ENCODE measurements at regions not wholly inside any gene's neighbourhood (a gene's known extent, or its start where the extent isn't known, plus 50 kb on each side); places are given as distances from the start of the nearest gene placed in this dataset.

GRCh38 chr16:55384288-55385247, 60.6 kb downstream of the IRX6 start (continued):
- TF ChIP-seq, protein P1, sequence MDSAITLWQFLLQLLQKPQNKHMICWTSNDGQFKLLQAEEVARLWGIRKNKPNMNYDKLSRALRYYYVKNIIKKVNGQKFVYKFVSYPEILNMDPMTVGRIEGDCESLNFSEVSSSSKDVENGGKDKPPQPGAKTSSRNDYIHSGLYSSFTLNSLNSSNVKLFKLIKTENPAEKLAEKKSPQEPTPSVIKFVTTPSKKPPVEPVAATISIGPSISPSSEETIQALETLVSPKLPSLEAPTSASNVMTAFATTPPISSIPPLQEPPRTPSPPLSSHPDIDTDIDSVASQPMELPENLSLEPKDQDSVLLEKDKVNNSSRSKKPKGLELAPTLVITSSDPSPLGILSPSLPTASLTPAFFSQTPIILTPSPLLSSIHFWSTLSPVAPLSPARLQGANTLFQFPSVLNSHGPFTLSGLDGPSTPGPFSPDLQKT (IDR thresholded peaks at IDR 0.05; ENCODE audit: borderline replicate concordance, low read depth, low read length), result no peak
- TF ChIP-seq, protein P2, sequence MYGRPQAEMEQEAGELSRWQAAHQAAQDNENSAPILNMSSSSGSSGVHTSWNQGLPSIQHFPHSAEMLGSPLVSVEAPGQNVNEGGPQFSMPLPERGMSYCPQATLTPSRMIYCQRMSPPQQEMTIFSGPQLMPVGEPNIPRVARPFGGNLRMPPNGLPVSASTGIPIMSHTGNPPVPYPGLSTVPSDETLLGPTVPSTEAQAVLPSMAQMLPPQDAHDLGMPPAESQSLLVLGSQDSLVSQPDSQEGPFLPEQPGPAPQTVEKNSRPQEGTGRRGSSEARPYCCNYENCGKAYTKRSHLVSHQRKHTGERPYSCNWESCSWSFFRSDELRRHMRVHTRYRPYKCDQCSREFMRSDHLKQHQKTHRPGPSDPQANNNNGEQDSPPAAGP (tag by site-specific recombination; IDR thresholded peaks at IDR 0.05), result no peak
- TF ChIP-seq ZNF214 (tag by site-specific recombination; IDR thresholded peaks at IDR 0.05; ENCODE audit: borderline replicate concordance), result no peak
- TF ChIP-seq, protein P3, sequence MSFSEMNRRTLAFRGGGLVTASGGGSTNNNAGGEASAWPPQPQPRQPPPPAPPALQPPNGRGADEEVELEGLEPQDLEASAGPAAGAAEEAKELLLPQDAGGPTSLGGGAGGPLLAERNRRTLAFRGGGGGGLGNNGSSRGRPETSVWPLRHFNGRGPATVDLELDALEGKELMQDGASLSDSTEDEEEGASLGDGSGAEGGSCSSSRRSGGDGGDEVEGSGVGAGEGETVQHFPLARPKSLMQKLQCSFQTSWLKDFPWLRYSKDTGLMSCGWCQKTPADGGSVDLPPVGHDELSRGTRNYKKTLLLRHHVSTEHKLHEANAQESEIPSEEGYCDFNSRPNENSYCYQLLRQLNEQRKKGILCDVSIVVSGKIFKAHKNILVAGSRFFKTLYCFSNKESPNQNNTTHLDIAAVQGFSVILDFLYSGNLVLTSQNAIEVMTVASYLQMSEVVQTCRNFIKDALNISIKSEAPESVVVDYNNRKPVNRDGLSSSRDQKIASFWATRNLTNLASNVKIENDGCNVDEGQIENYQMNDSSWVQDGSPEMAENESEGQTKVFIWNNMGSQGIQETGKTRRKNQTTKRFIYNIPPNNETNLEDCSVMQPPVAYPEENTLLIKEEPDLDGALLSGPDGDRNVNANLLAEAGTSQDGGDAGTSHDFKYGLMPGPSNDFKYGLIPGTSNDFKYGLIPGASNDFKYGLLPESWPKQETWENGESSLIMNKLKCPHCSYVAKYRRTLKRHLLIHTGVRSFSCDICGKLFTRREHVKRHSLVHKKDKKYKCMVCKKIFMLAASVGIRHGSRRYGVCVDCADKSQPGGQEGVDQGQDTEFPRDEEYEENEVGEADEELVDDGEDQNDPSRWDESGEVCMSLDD (tag by site-specific recombination; IDR thresholded peaks at IDR 0.05), result no peak
- no peak for TF ChIP-seq HOXC10 (CRISPR knock-in tag; IDR thresholded peaks at IDR 0.05)
- no peak for TF ChIP-seq KLF7 (tag by site-specific recombination; IDR thresholded peaks at IDR 0.05; ENCODE audit: borderline replicate concordance)

DNA sequence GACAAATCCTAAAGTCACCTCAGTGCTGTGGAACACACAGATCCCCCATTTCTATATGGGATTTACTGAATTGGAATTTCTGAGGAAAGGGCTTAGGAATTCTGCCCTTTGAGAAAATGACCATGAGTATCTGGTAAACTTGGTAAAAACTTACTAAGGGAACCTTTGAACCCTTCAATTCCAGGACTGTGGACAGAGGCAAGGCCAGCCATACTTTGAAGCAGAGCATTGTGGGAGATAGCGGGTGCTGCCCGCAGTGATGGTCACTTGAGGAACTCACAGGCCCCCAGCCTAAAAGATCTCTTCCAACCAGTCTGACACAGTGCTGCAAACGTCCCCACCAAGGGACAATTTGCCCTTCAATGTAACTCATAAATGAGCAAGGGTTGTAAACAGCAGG, 61.4 kb downstream of the IRX6 start:
- H3K27ac ChIP-seq (ENCODE audit: extremely low read depth, low read depth, low read length), result no peak overlapping the region
- H3K4me1 ChIP-seq (ENCODE audit: control insufficient read depth, insufficient read depth, low read length), result no peaks in the 10 kb centered on the region
- TF ChIP-seq ZNF571 (tag by site-specific recombination; IDR thresholded peaks at IDR 0.05) (no peak), ZNF16 (tag by site-specific recombination; IDR thresholded peaks at IDR 0.05; ENCODE audit: low read depth) (no peak), ZNF23 (tag by site-specific recombination; IDR thresholded peaks at IDR 0.05; ENCODE audit: borderline replicate concordance) (no peak), ZNF2 (tag by site-specific recombination; IDR thresholded peaks at IDR 0.05) (no peak), ZNF24 (tag by site-specific recombination; IDR thresholded peaks at IDR 0.05) (no peak), ZFP37 (tag by site-specific recombination; IDR thresholded peaks at IDR 0.05) (no peak), ZNF501 (tag by site-specific recombination; IDR thresholded peaks at IDR 0.05) (no peak), ZNF514 (tag by site-specific recombination; IDR thresholded peaks at IDR 0.05) (no peak), ZNF555 (tag by site-specific recombination; conservative IDR thresholded peaks at IDR 0.05) (no peak), ZNF10 (tag by site-specific recombination; IDR thresholded peaks at IDR 0.05) (no peak), ZNF184 (tag by site-specific recombination; IDR thresholded peaks at IDR 0.05) (no peak), ZNF302 (tag by site-specific recombination; IDR thresholded peaks at IDR 0.05; ENCODE audit: low read depth) (no peak), ZNF202 (tag by site-specific recombination; IDR thresholded peaks at IDR 0.05; ENCODE audit: borderline replicate concordance) (no peak), ZNF280D (tag by site-specific recombination; IDR thresholded peaks at IDR 0.05) (no peak)
- TF ChIP-seq, protein P4, sequence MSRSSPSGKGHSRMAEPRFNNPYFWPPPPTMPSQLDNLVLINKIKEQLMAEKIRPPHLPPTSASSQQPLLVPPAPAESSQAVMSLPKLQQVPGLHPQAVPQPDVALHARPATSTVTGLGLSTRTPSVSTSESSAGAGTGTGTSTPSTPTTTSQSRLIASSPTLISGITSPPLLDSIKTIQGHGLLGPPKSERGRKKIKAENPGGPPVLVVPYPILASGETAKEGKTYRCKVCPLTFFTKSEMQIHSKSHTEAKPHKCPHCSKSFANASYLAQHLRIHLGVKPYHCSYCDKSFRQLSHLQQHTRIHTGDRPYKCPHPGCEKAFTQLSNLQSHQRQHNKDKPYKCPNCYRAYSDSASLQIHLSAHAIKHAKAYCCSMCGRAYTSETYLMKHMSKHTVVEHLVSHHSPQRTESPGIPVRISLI (tag by site-specific recombination; IDR thresholded peaks at IDR 0.05), result no peak

More for the DNA sequence above, 61.4 kb downstream of the IRX6 start:
- Histone ChIP-seq H3K9me3 (ENCODE audit: control insufficient read depth, insufficient read depth, low read depth, low read length) (no peaks in the 10 kb centered on the region), H3K4me3 (ENCODE audit: low read depth, low read length) (no peak overlapping the region), H3K36me3 (ENCODE audit: control insufficient read depth in 2 of 2, insufficient read depth in 1 of 2, low read length in 2 of 2) (no peaks in the 10 kb centered on the region)
- ChIA-PET CTCF (no interaction called here), POLR2A (no interaction called here)
